GM19463 (cell line): ENCODE measurements at regions not wholly inside any gene's neighbourhood (a gene's known extent, or its start where the extent isn't known, plus 50 kb on each side); places are given as distances from the start of the nearest gene placed in this dataset.
"Not testable (repeated sequence)": the region's sequence is repeated elsewhere in the genome, so short reads cannot be mapped to it uniquely, and the experiment has no call there.

Source experiments
- ATAC-seq: cut with Tn5 transposase; IDR thresholded peaks from one replicate; pipeline ENCODE4 v1.9.1; 2021; ENCODE audit warnings: mild to moderate bottlenecking, moderate library complexity; ENCODE audit not compliant: unreplicated experiment

- ATAC-seq: no peak
Observed at GRCh38 chr7:121503730-121504129, 107.6 kb upstream of the FAM3C start.

GRCh38 chr7:121503039-121503438 is 106.9 kb upstream of the FAM3C start:
- ATAC-seq: no peak

GRCh38 chr7:121501566-121501965 is 105.5 kb upstream of the FAM3C start:
- ATAC-seq: no peak

- ATAC-seq: no peak
Observed at GRCh38 chr7:121500360-121501058, 104.4 kb upstream of the FAM3C start.

- ATAC-seq: no peak
Observed at GRCh38 chr7:121499624-121500023, 103.5 kb upstream of the FAM3C start.

- ATAC-seq: no peak
Observed at GRCh38 chr7:121498816-121499215, 102.7 kb upstream of the FAM3C start.

- not testable (repeated sequence) for ATAC-seq
Observed at GRCh38 chr7:121497545-121497944, 101.4 kb upstream of the FAM3C start.

GRCh38 chr7:121494516-121494915 is 98.4 kb upstream of the FAM3C start:
- no peak for ATAC-seq

- no peak for ATAC-seq
Observed at GRCh38 chr7:121493553-121493952, 97.4 kb upstream of the FAM3C start.

- ATAC-seq: no peak
Observed at GRCh38 chr7:121490309-121490708, 94.2 kb upstream of the FAM3C start.

GRCh38 chr7:121489440-121489839 is 93.3 kb upstream of the FAM3C start:
- ATAC-seq: no peak

GRCh38 chr7:121488111-121488650 is 92.1 kb upstream of the FAM3C start:
- no peak for ATAC-seq

- no peak for ATAC-seq
Observed at GRCh38 chr7:121486590-121486989, 90.5 kb upstream of the FAM3C start.

- no peak for ATAC-seq
Observed at GRCh38 chr7:121485467-121486243, 89.5 kb upstream of the FAM3C start.

- ATAC-seq: no peak
Observed at GRCh38 chr7:121484089-121484763, 88.1 kb upstream of the FAM3C start.

- no peak for ATAC-seq
Observed at GRCh38 chr7:121480566-121481335, 84.6 kb upstream of the FAM3C start.

- ATAC-seq: no peak
Observed at GRCh38 chr7:121480058-121480457, 84.0 kb upstream of the FAM3C start.

GRCh38 chr7:121479466-121479865 is 83.4 kb upstream of the FAM3C start:
- no peak for ATAC-seq

- no peak for ATAC-seq
Observed at GRCh38 chr7:121475806-121476205, 79.7 kb upstream of the FAM3C start.

GRCh38 chr7:121474301-121474673 is 78.2 kb upstream of the FAM3C start:
- ATAC-seq: no peak
